Embryonic facial prominence (tissue), 1 donor: ENCODE measurements at regions not wholly inside any gene's neighbourhood (a gene's known extent, or its start where the extent isn't known, plus 50 kb on each side); places are given as distances from the start of the nearest gene placed in this dataset.

Experiments
- DNase-seq: peaks from one replicate; pipeline ENCODE4 v3.0.0-alpha.2; 2016; ENCODE audit errors: extremely low spot score

- no peak for DNase-seq
Measured at GRCh38 chr15:31815411-31816155, 214.7 kb upstream of the CHRNA7 start.

DNA sequence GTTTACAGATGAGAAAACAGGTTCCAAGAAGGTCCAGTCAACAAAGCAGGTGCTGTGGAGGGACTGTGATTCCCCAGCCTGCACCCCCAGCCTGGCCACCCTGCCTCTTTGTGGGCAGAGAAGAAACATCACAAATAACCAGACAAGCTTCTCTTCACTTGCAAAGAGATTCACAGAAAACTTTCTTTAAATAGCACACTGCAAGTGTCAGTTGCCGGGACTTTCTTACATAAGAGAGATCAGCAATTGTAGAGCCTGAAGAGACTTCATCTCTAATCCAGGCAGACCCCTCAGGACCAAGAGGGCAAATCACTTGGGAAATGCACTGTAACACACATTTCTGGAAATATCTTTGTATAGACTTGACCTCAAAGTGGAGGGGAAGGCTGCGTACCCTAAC is 207.9 kb upstream of the CHRNA7 start:
- DNase-seq: no peak

DNA sequence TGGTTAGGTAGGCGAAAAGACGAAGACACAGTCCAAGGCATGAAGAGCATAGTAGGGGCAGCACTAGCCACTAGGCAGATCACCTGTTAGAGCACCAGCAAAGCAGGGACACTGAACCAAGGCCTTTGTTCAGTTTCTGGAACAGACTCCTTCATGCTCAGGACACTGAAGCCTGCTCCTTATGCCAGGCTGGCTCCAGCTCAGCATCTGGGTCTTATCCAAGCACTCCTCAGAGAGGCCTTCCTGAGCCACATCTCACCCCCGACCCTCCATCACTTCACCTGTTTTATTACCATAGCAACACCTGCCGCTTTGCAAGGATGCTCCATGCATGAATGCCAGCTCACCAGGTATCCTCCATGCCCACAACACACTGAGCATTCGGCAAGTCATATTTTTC is 206.3 kb upstream of the CHRNA7 start:
- no peak for DNase-seq

DNA sequence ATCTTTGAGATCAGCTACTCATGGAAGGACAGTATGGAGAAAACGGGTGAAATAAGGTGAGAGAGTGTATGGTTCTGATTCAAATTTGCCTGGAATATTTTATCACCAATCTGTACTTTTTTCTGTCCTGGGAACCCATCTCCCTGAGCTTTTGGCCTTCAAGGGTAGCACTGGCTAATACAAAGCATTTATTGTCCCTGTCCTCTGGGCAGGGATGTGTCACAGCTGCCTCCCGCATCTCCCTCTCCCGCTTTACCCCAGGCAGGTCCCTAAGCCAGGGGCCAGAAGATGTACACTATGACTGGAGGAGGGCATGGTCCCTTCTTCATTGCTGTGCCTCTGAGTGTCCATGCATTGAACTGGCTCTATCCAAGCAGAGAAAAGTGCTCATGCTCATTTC is 201.7 kb upstream of the CHRNA7 start:
- no peak for DNase-seq

DNA sequence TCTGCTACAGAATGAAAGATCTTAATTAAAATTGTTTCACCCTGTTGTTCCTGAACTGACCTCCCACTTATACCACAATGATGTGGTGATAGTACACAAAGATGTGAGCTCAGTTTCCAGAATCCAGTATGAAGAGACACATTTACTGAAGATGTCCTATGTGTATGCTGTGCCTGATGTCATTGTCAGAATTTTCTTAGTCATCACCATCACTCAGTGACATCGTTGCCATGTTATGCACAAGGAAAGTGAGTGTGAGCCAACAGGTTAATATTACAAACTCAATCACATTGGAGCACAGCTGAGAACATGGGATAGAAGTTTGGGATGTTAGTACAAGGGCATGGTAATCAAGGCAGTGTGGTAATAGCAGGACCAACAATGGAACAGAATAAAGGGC is 199.7 kb upstream of the CHRNA7 start:
- no peak for DNase-seq

- no peak for DNase-seq
Measured at GRCh38 chr15:31831596-31831995, 198.7 kb upstream of the CHRNA7 start.

DNA sequence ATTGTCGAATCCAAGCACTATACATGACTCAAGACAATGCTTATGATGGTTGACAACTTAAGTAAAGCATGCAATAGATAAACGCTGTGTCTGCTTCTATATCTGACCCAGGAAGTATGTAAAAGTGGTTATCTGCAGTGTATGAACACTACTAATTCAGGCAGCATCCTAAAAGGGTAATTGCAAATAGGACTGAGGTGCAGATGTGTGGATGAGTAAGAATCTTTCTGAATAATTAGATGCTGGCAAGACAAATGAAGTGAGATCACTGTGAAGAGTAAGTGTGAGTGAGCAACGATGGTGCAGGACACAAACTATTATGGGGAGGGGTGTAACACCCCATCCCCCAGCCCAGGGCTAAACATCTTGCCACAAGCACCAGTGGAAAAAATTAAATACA is 195.7 kb upstream of the CHRNA7 start:
- DNase-seq: no peak

- DNase-seq: no peak
Measured at GRCh38 chr15:31839388-31839787, 190.9 kb upstream of the CHRNA7 start.

GRCh38 chr15:31840849-31841476 is 189.4 kb upstream of the CHRNA7 start:
- DNase-seq: no peak

DNA sequence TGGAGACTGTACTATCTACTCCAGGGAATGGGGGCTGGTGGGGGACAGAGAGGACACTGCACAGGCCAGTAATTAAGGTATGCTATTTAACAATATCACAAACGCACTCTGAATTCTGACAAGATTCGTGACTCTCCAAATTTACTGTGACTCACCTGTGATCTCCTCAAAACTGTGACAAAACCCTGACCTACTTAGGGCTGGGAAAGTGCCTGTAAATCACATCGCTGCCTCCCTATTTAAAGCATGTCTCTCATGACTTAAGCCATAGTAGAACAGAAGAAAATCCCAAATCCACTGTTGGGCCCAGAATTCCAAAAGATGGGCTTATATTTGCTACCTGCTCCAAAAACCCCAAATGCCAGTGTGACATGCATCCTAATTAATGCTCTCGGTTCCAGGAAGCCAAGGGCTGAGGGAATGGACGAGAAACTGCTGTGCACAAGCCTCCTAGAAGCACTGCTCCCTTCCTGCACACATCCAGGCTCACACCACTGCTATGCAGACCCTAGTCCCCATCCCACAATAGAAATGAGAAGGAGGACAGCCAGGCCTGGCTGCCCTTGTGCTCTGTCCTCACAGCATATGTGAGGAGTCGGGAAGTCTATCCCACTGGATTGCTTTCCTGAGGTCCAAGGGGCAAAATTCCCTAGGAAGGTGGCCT is 187.7 kb upstream of the CHRNA7 start:
- DNase-seq: no peak

- DNase-seq: no peak
Measured at GRCh38 chr15:31843426-31844055, 186.8 kb upstream of the CHRNA7 start.

GRCh38 chr15:31845791-31846190 is 184.5 kb upstream of the CHRNA7 start:
- no peak for DNase-seq

- DNase-seq: no peak
Measured at GRCh38 chr15:31847961-31848360, 182.4 kb upstream of the CHRNA7 start.

- no peak for DNase-seq
Measured at GRCh38 chr15:31848621-31849020, 181.7 kb upstream of the CHRNA7 start.

DNA sequence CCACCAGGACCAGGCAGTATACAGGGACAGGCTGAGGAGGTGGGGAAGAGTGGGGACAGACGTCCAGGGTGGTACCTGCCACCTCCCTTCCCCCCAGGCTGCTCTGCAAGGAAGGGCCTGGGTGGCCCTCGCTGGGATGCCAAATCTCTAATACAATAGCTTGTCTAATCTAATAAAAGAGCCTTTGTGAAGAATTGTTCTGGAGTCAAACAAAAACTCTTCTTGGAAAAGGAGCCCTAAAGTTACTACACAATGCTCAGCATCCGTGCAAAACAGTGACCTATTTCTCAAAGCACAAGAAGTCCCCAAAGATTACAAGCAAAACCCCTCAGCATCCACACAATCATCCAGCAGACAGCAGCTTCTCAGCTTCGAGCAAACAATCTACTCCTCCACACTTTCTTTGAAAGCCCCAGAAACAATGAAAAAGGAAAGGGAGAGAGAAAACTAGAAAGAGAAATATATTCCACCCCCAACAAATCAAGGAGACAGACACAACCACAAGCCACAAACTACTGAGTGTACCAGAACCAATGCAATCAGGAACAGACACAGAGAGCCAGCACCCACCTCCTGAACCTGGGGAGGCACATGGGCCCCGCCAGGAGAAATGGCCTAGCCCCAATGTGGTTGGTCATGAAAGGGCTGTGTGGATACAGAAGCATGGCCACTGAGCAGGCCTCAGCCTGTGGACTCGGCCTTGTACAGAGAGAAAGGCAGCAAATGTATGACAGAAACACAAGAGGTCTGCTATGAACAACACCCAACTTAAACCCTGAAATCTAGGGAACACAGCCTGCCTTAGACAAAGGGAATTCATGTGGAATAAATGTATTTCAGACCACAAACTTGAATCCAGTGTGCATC is 177.1 kb upstream of the CHRNA7 start:
- no peak for DNase-seq

- no peak for DNase-seq
Measured at GRCh38 chr15:31856581-31856980, 173.7 kb upstream of the CHRNA7 start.

GRCh38 chr15:31857194-31857593 is 173.1 kb upstream of the CHRNA7 start:
- no peak for DNase-seq

DNA sequence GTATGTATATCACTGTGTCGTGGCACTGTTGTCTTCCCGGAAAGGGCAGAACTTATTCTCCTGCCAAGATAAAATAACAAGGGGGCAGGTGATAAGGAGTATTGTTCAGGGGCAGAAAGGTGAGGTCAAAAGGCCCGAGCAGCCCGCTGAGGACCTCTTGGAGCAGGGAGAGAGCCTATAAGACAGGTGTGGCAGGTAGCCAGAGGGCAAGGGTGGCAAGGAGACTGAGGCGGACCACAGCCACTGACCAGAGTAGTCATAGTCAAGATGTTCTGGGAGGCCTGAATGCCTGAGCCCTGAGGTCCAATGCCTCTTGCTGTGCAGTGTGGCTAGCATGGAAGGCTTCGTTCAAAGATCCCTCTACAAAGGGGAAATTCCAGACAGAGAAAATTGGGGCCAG is 172.3 kb upstream of the CHRNA7 start:
- DNase-seq: no peak

- no peak for DNase-seq
Measured at GRCh38 chr15:31866248-31866647, 164.1 kb upstream of the CHRNA7 start.

- DNase-seq: no peak
Measured at GRCh38 chr15:31867536-31868442, 162.5 kb upstream of the CHRNA7 start.
